Fibroblast of lung (primary cell): ENCODE measurements at regions not wholly inside any gene's neighbourhood (a gene's known extent, or its start where the extent isn't known, plus 50 kb on each side); places are given as distances from the start of the nearest gene placed in this dataset.
A peak's percentile ranks its signal among the peaks of the same experiment; 100 is the strongest.

Source experiments
- DNase-seq, 2 donors: peaks; one replicate each; pipeline versions ENCODE4 v3.0.0 to v3.0.0-alpha.2; 2010; ENCODE audit warnings: low read depth in 2 of 2
- H2AFZ ChIP-seq: 2 replicates; pipeline ENCODE4 v1.5.1; 2012; ENCODE audit warnings: low read length, control low read depth, inconsistent platforms
- H3K27ac ChIP-seq: 2 replicates; pipeline ENCODE4 v1.5.1; 2011; ENCODE audit warnings: low read length, control low read depth; ENCODE audit not compliant: insufficient read depth
- H3K27me3 ChIP-seq: 2 replicates; pipeline ENCODE4 v1.5.1; 2011; ENCODE audit warnings: mild to moderate bottlenecking, low read length; ENCODE audit not compliant: control insufficient read depth, insufficient read depth
- H3K36me3 ChIP-seq: 2 replicates; pipeline ENCODE4 v1.5.1; 2011; ENCODE audit warnings: low read length; ENCODE audit not compliant: control insufficient read depth, insufficient read depth
- H3K4me1 ChIP-seq: 2 replicates; pipeline ENCODE4 v1.5.1; 2011; ENCODE audit warnings: low read length; ENCODE audit not compliant: control insufficient read depth, insufficient read depth; ENCODE audit errors: extremely low read depth
- H3K4me2 ChIP-seq: 2 replicates; pipeline ENCODE4 v1.5.1; 2011; ENCODE audit warnings: low read length, control low read depth; ENCODE audit not compliant: insufficient read depth; ENCODE audit errors: extremely low read depth
- H3K4me3 ChIP-seq, 4 experiments: fragments of 200-600 bp in 1 of 4; sonication (generic) in 1 of 4; replicated peaks in 1 of 4; 2 replicates each; pipeline ENCODE4 v1.5.1; 2011 to 2016; ENCODE audit warnings: low read length in 4 of 4, low read depth in 3 of 4, mild to moderate bottlenecking in 3 of 4, control low read depth in 2 of 4, inconsistent platforms in 1 of 4, mixed read lengths in 1 of 4; ENCODE audit not compliant: insufficient read depth in 1 of 4; ENCODE audit errors: control extremely low read depth in 1 of 4
- H3K79me2 ChIP-seq: 2 replicates; pipeline ENCODE4 v1.5.1; 2012; ENCODE audit warnings: mild to moderate bottlenecking, low read length, inconsistent platforms; ENCODE audit not compliant: control insufficient read depth, insufficient read depth
- H3K9ac ChIP-seq: 2 replicates; pipeline ENCODE4 v1.5.1; 2011; ENCODE audit warnings: mild to moderate bottlenecking, low read length, control low read depth; ENCODE audit not compliant: insufficient read depth
- H3K9me3 ChIP-seq: 2 replicates; pipeline ENCODE4 v1.5.1; 2012; ENCODE audit warnings: low read depth, low read length; ENCODE audit not compliant: control insufficient read depth, insufficient read depth
- H4K20me1 ChIP-seq: 2 replicates; pipeline ENCODE4 v1.5.1; 2011; ENCODE audit warnings: low read length; ENCODE audit not compliant: control insufficient read depth, insufficient read depth; ENCODE audit errors: extremely low read depth
- EZH2 ChIP-seq: IDR thresholded peaks from 2 replicates; pipeline ENCODE4 v1.5.1; 2012; ENCODE audit warnings: low read length, control low read depth, mild to moderate bottlenecking; ENCODE audit errors: missing control alignments
- TF ChIP-seq, protein P1 (sequence below), 2 donors: IDR thresholded peaks in 1 of 2; conservative IDR thresholded peaks in 1 of 2; 1 replicate in 1 of 2; 2 replicates in 1 of 2; pipeline ENCODE4 v1.5.1; 2011 to 2012; ENCODE audit warnings: low read length in 2 of 2, control low read depth in 1 of 2, inconsistent platforms in 1 of 2, low read depth in 1 of 2, mild to moderate bottlenecking in 1 of 2

DNA sequence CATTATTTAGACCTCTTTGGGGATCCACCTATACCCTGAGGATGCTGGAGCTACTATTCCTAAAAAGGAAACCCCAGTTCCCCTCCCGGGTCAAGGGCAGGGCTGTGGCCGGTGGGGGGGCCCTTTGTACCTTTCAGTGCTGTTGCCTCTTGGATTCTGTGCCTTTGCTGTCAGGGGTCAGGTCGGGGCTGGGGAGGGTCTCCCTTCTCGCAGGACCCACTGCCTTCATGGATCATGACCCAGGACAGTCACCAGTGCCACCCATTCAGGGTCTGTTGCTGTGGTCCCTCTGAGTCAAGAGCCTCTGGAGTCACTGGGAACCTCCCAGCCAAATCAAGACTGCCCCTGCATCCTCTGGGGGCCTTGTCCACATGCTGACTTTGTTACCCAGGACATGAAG, 78.1 kb upstream of the CCND1 start:
- Histone ChIP-seq H3K27ac (no peak overlapping the region), H3K79me2 (no peaks in the 10 kb centered on the region)
- no peak for DNase-seq

GRCh38 chr11:69563306-69563705, 77.7 kb upstream of the CCND1 start:
- H3K79me2 ChIP-seq, result no peaks in the 10 kb centered on the region
- H3K27ac ChIP-seq, result no peak overlapping the region
- H3K4me1 ChIP-seq, result no peaks in the 10 kb centered on the region
- H3K9me3 ChIP-seq, result no peaks in the 10 kb centered on the region
- TF ChIP-seq EZH2, result no peak
- TF ChIP-seq, protein P1, sequence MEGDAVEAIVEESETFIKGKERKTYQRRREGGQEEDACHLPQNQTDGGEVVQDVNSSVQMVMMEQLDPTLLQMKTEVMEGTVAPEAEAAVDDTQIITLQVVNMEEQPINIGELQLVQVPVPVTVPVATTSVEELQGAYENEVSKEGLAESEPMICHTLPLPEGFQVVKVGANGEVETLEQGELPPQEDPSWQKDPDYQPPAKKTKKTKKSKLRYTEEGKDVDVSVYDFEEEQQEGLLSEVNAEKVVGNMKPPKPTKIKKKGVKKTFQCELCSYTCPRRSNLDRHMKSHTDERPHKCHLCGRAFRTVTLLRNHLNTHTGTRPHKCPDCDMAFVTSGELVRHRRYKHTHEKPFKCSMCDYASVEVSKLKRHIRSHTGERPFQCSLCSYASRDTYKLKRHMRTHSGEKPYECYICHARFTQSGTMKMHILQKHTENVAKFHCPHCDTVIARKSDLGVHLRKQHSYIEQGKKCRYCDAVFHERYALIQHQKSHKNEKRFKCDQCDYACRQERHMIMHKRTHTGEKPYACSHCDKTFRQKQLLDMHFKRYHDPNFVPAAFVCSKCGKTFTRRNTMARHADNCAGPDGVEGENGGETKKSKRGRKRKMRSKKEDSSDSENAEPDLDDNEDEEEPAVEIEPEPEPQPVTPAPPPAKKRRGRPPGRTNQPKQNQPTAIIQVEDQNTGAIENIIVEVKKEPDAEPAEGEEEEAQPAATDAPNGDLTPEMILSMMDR (conservative IDR thresholded peaks at IDR 0.05 in 1 of 2, IDR thresholded peaks at IDR 0.05 in 1 of 2; ENCODE audit: low read depth in 1 of 2, low read length in 2 of 2), result no peak
- no peaks in the 10 kb centered on the region for H4K20me1 ChIP-seq
- H3K4me2 ChIP-seq, result no peak overlapping the region
- no peak overlapping the region for H2AFZ ChIP-seq
- H3K27me3 ChIP-seq, result no peaks in the 10 kb centered on the region
- no peak overlapping the region for H3K4me3 ChIP-seq
- DNase-seq, result no peak
- H3K9ac ChIP-seq, result no peak overlapping the region
- H3K36me3 ChIP-seq, result no peaks in the 10 kb centered on the region

More for the DNA sequence above, 78.1 kb upstream of the CCND1 start:
- Histone ChIP-seq H4K20me1 (no peaks in the 10 kb centered on the region), H3K36me3 (no peaks in the 10 kb centered on the region), H3K4me2 (no peak overlapping the region), H3K27me3 (no peaks in the 10 kb centered on the region), H3K9ac (no peak overlapping the region), H2AFZ (no peak overlapping the region), H3K9me3 (no peaks in the 10 kb centered on the region), H3K4me1 (no peaks in the 10 kb centered on the region), H3K4me3 (no peak overlapping the region)
- TF ChIP-seq, protein P1 (conservative IDR thresholded peaks at IDR 0.05 in 1 of 2, IDR thresholded peaks at IDR 0.05 in 1 of 2; ENCODE audit: low read depth in 1 of 2, low read length in 2 of 2), result no peak
- TF ChIP-seq EZH2, result no peak

DNA sequence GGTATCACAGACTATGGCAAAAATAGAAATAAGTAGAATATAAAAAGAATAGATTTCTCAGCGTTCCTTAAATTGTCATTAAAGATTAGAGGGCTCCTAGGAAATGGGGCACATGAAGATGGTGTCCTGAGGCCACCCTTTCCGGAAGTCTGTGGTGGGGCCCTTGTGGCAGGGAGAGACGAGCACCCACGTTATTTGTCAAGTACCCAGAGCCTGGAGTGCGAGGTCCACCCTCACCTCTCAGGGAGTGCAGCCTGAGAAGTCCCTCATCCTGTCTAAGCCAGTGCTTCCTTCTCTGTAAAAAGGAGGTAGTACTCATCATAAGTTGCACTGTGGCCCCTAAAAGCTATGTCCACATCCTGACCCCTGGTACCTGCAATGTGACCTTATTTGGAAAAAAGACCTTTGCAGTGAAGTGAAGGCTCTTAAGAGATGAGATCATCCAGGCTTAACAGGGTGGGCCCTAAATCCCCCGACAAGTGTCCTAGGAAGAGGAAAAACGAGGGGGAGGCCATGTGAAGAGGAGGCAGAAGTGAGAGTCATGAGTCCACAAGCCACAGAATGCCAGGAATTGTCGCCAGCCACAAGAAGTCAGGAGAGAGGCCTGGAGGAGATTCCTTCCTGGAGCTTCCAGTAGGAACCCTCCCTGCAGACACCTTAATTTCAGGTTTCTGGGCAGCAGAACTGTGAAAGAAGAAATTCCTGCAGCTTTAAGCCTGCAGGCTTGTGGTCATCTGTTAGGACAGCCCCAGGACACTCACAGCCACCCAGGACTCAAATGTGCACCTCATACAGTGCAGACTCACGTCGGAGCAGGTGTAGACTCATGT, 76.8 kb upstream of the CCND1 start:
- no peak for TF ChIP-seq EZH2
- TF ChIP-seq, protein P1 (conservative IDR thresholded peaks at IDR 0.05 in 1 of 2, IDR thresholded peaks at IDR 0.05 in 1 of 2; ENCODE audit: low read depth in 1 of 2, low read length in 2 of 2), result no peak
- H3K9me3 ChIP-seq, result no peaks in the 10 kb centered on the region
- no peak overlapping the region for H3K27ac ChIP-seq
- no peaks in the 10 kb centered on the region for H3K27me3 ChIP-seq
- no peaks in the 10 kb centered on the region for H3K79me2 ChIP-seq
- H3K9ac ChIP-seq, result no peak overlapping the region
- H3K4me3 ChIP-seq, result no peak overlapping the region
- H3K4me1 ChIP-seq, result no peaks in the 10 kb centered on the region
- H2AFZ ChIP-seq, result no peak overlapping the region
- no peak overlapping the region for H3K4me2 ChIP-seq
- H3K36me3 ChIP-seq, result no peaks in the 10 kb centered on the region
- DNase-seq, result peak in 1 of 2 donors; percentile 60
- H4K20me1 ChIP-seq, result no peaks in the 10 kb centered on the region
